IPS-20b (cell line): ENCODE measurements at regions not wholly inside any gene's neighbourhood (a gene's known extent, or its start where the extent isn't known, plus 50 kb on each side); places are given as distances from the start of the nearest gene placed in this dataset.

ENCODE experiments used
- H3K27ac ChIP-seq: one replicate; pipeline ENCODE4 v1.5.1; 2013; ENCODE audit warnings: low read length
- H3K27me3 ChIP-seq: 2 replicates; pipeline ENCODE4 v1.6.1; 2013; ENCODE audit warnings: mild to moderate bottlenecking, low read length, inconsistent platforms; ENCODE audit not compliant: insufficient read depth
- H3K36me3 ChIP-seq: 2 replicates; pipeline ENCODE4 v1.6.1; 2013; ENCODE audit warnings: low read depth, mild to moderate bottlenecking, inconsistent platforms, low read length, moderate library complexity; ENCODE audit not compliant: insufficient read depth
- H3K4me1 ChIP-seq: 2 replicates; pipeline ENCODE4 v1.6.1; 2013; ENCODE audit warnings: mild to moderate bottlenecking, control low read depth, inconsistent platforms, low read length, moderate library complexity; ENCODE audit not compliant: insufficient read depth
- H3K4me3 ChIP-seq: 2 replicates; pipeline ENCODE4 v1.5.1; 2013; ENCODE audit warnings: mild to moderate bottlenecking, low read length, inconsistent platforms
- H3K9ac ChIP-seq: 2 replicates; pipeline ENCODE4 v1.6.1; 2013; ENCODE audit warnings: low read depth, mild to moderate bottlenecking, inconsistent platforms, low read length, moderate library complexity
- H3K9me3 ChIP-seq: 2 replicates; pipeline ENCODE4 v1.6.1; 2013; ENCODE audit warnings: mild to moderate bottlenecking, low read depth, low read length, inconsistent platforms; ENCODE audit not compliant: insufficient read depth

- Histone ChIP-seq H3K36me3 (no peaks in the 10 kb centered on the region), H3K27ac (no peak overlapping the region), H3K9ac (no peak overlapping the region), H3K4me1 (no peaks in the 10 kb centered on the region), H3K27me3 (no peaks in the 10 kb centered on the region), H3K9me3 (no peaks in the 10 kb centered on the region), H3K4me3 (no peak overlapping the region)
Measured at GRCh38 chr5:51559921-51560658, 176.8 kb downstream of the ISL1 start.

GRCh38 chr5:51566953-51567352, 183.7 kb downstream of the ISL1 start:
- H3K9me3 ChIP-seq, result no peaks in the 10 kb centered on the region
- H3K9ac ChIP-seq, result no peak overlapping the region
- H3K27me3 ChIP-seq, result no peaks in the 10 kb centered on the region
- H3K27ac ChIP-seq, result no peak overlapping the region
- H3K36me3 ChIP-seq, result no peaks in the 10 kb centered on the region
- no peaks in the 10 kb centered on the region for H3K4me1 ChIP-seq
- no peak overlapping the region for H3K4me3 ChIP-seq

- H3K9ac ChIP-seq, result no peak overlapping the region
- no peaks in the 10 kb centered on the region for H3K27me3 ChIP-seq
- no peak overlapping the region for H3K4me3 ChIP-seq
- no peaks in the 10 kb centered on the region for H3K4me1 ChIP-seq
- H3K36me3 ChIP-seq, result no peaks in the 10 kb centered on the region
- no peaks in the 10 kb centered on the region for H3K9me3 ChIP-seq
- no peak overlapping the region for H3K27ac ChIP-seq
Measured at GRCh38 chr5:51567636-51568035, 184.4 kb downstream of the ISL1 start.

GRCh38 chr5:51573835-51574234, 190.6 kb downstream of the ISL1 start:
- no peaks in the 10 kb centered on the region for H3K27me3 ChIP-seq
- no peak overlapping the region for H3K27ac ChIP-seq
- 0 out of 2 replicates have a peak overlapping the region, but pooled peaks have one; percentile 17 for H3K4me3 ChIP-seq

GRCh38 chr5:51582871-51583394, 199.7 kb downstream of the ISL1 start:
- Histone ChIP-seq H3K27ac (no peak overlapping the region), H3K4me3 (no peak overlapping the region), H3K9ac (no peak overlapping the region), H3K36me3 (no peaks in the 10 kb centered on the region), H3K4me1 (no peaks in the 10 kb centered on the region), H3K27me3 (no peaks in the 10 kb centered on the region), H3K9me3 (no peaks in the 10 kb centered on the region)

More at GRCh38 chr5:51573835-51574234, 190.6 kb downstream of the ISL1 start:
- peaks cover 6% of the 10 kb centered on the region; the same call in 1 of the 2 replicates for H3K4me1 ChIP-seq
- no peak overlapping the region for H3K9ac ChIP-seq
- no peaks in the 10 kb centered on the region for H3K9me3 ChIP-seq
- H3K36me3 ChIP-seq, result no peaks in the 10 kb centered on the region

- no peak overlapping the region for H3K9ac ChIP-seq
- H3K9me3 ChIP-seq, result no peaks in the 10 kb centered on the region
- no peak overlapping the region for H3K4me3 ChIP-seq
- H3K27ac ChIP-seq, result no peak overlapping the region
- H3K27me3 ChIP-seq, result no peaks in the 10 kb centered on the region
- no peaks in the 10 kb centered on the region for H3K4me1 ChIP-seq
- H3K36me3 ChIP-seq, result no peaks in the 10 kb centered on the region
Measured at GRCh38 chr5:51598026-51598425, 214.8 kb downstream of the ISL1 start.

- H3K36me3 ChIP-seq, result no peaks in the 10 kb centered on the region
Measured at GRCh38 chr5:51599587-51599986, 216.3 kb downstream of the ISL1 start.

GRCh38 chr5:51604324-51604723, 221.1 kb downstream of the ISL1 start:
- Histone ChIP-seq H3K4me1 (no peaks in the 10 kb centered on the region), H3K4me3 (no peak overlapping the region)

More at GRCh38 chr5:51599587-51599986, 216.3 kb downstream of the ISL1 start:
- Histone ChIP-seq H3K9ac (no peak overlapping the region), H3K27ac (no peak overlapping the region), H3K4me1 (no peaks in the 10 kb centered on the region), H3K9me3 (no peaks in the 10 kb centered on the region), H3K27me3 (no peaks in the 10 kb centered on the region), H3K4me3 (no peak overlapping the region)

GRCh38 chr5:51606921-51607320, 223.7 kb downstream of the ISL1 start:
- no peaks in the 10 kb centered on the region for H3K4me1 ChIP-seq
- H3K27ac ChIP-seq, result no peak overlapping the region
- H3K9me3 ChIP-seq, result no peaks in the 10 kb centered on the region
- H3K9ac ChIP-seq, result no peak overlapping the region
- no peaks in the 10 kb centered on the region for H3K27me3 ChIP-seq
- H3K4me3 ChIP-seq, result no peak overlapping the region
- H3K36me3 ChIP-seq, result no peaks in the 10 kb centered on the region

More at GRCh38 chr5:51604324-51604723, 221.1 kb downstream of the ISL1 start:
- H3K9me3 ChIP-seq, result no peaks in the 10 kb centered on the region
- no peaks in the 10 kb centered on the region for H3K36me3 ChIP-seq
- no peaks in the 10 kb centered on the region for H3K27me3 ChIP-seq
- no peak overlapping the region for H3K27ac ChIP-seq
- no peak overlapping the region for H3K9ac ChIP-seq

GRCh38 chr5:51618234-51618633, 235.0 kb downstream of the ISL1 start:
- Histone ChIP-seq H3K36me3 (no peaks in the 10 kb centered on the region), H3K9me3 (no peaks in the 10 kb centered on the region), H3K4me3 (no peak overlapping the region), H3K4me1 (no peaks in the 10 kb centered on the region), H3K27me3 (no peaks in the 10 kb centered on the region), H3K9ac (no peak overlapping the region), H3K27ac (no peak overlapping the region)

GRCh38 chr5:51621156-51621555, 237.9 kb downstream of the ISL1 start:
- Histone ChIP-seq H3K27me3 (no peaks in the 10 kb centered on the region), H3K4me1 (no peaks in the 10 kb centered on the region), H3K9ac (no peak overlapping the region), H3K36me3 (no peaks in the 10 kb centered on the region), H3K27ac (no peak overlapping the region), H3K4me3 (no peak overlapping the region), H3K9me3 (no peaks in the 10 kb centered on the region; the same call in 1 of the 2 replicates)

GRCh38 chr5:51622161-51622790, 239.0 kb downstream of the ISL1 start:
- H3K9ac ChIP-seq, result no peak overlapping the region
- no peak overlapping the region for H3K4me3 ChIP-seq
- H3K36me3 ChIP-seq, result no peaks in the 10 kb centered on the region

More at GRCh38 chr5:51622161-51622790, 239.0 kb downstream of the ISL1 start:
- H3K4me1 ChIP-seq, result no peaks in the 10 kb centered on the region
- H3K9me3 ChIP-seq, result no peaks in the 10 kb centered on the region; the same call in 1 of the 2 replicates
- H3K27me3 ChIP-seq, result no peaks in the 10 kb centered on the region
- no peak overlapping the region for H3K27ac ChIP-seq
